HCT116 (cell line): ENCODE measurements at regions not wholly inside any gene's neighbourhood (a gene's known extent, or its start where the extent isn't known, plus 50 kb on each side); places are given as distances from the start of the nearest gene placed in this dataset.
A peak's percentile ranks its signal among the peaks of the same experiment; 100 is the strongest.
"Not testable (repeated sequence)": the region's sequence is repeated elsewhere in the genome, so short reads cannot be mapped to it uniquely, and the experiment has no call there.

ENCODE experiments used
- ATAC-seq: fragments of 200-7000 bp; cut with Tn5 transposase; 2 replicates; pipeline ENCODE4 v1.9.1; 2020; ENCODE audit warnings: mild to moderate bottlenecking, moderate library complexity
- BruUV-seq: library from RNA; stranded (reverse); fragments of 400-500 nt; replicated peaks from 2 replicates; lab custom pipeline; 2021; lab: Mats Ljungman, UMichigan
- CTCF ChIA-PET: fragments of 300-600 bp; sonication (Branson Sonifier 250); formaldehyde crosslinking; loops from one replicate; lab custom pipeline; 2021; ENCODE audit warnings: antibody characterized with exemption; lab: Charles Lee
- POLR2A ChIA-PET: fragments of 300-600, 350-600 bp; sonication (Branson Sonifier 250); formaldehyde crosslinking; loops from one replicate; lab custom pipeline; 2021; ENCODE audit warnings: antibody characterized with exemption; lab: Charles Lee
- RAD21 ChIA-PET, 2 experiments: fragments of 300-600 bp; sonication (Branson Sonifier 250); formaldehyde crosslinking; loops; one replicate each; lab custom pipeline; 2023; ENCODE audit warnings: low total read pairs in 2 of 2; ENCODE audit not compliant: uncharacterized antibody in 2 of 2, unreplicated experiment in 2 of 2, low non-redundant PET in 1 of 2; lab: Charles Lee
- DNase-seq: peaks from one replicate; pipeline ENCODE4 v3.0.0-alpha.2; 2010; ENCODE audit warnings: low read depth, low spot score
- H2AFZ ChIP-seq: fragments of 200-600 bp; shearing (Covaris generic), sonication (generic); 2 replicates; pipeline ENCODE4 v1.6.1; 2017; ENCODE audit warnings: low read depth, mixed run types, mixed read lengths, antibody characterized with exemption, low read length; ENCODE audit not compliant: poor library complexity, severe bottlenecking
- H3K27ac ChIP-seq: 2 replicates; pipeline ENCODE4 v1.5.1; 2012; ENCODE audit warnings: low read depth, low read length
- H3K27me3 ChIP-seq: fragments of 200-600 bp; sonication (generic); 2 replicates; pipeline ENCODE4 v1.6.1; 2016; ENCODE audit warnings: mixed run types, low read length, mixed read lengths; ENCODE audit not compliant: insufficient read depth
- H3K36me3 ChIP-seq, 2 experiments: fragments of 200-500 bp in 1 of 2; fragments of 200-600 bp in 1 of 2; sonication (Bioruptor generic) in 1 of 2; sonication (generic) in 1 of 2; 2 replicates each; pipeline versions ENCODE4 v1.5.1 to v1.6.1; 2014 to 2016; ENCODE audit warnings: low read length in 2 of 2, inconsistent platforms in 1 of 2, mixed read lengths in 1 of 2, mixed run types in 1 of 2; ENCODE audit not compliant: insufficient read depth in 2 of 2, control insufficient read depth in 1 of 2
- H3K4me1 ChIP-seq, 2 experiments: fragments of 200-600 bp in 1 of 2; sonication (generic) in 1 of 2; 2 replicates each; pipeline versions ENCODE4 v1.5.1 to v1.6.1; 2012 to 2017; ENCODE audit warnings: low read length in 2 of 2, inconsistent platforms in 1 of 2, mild to moderate bottlenecking in 1 of 2, mixed read lengths in 1 of 2, mixed run types in 1 of 2, moderate library complexity in 1 of 2; ENCODE audit not compliant: insufficient read depth in 2 of 2, control insufficient read depth in 1 of 2
- H3K4me2 ChIP-seq: fragments of 200-600 bp; sonication (generic); 2 replicates; pipeline ENCODE4 v1.6.1; 2017; ENCODE audit warnings: mixed run types, low read length, mixed read lengths
- H3K4me3 ChIP-seq, 2 experiments: fragments of 200-600 bp in 1 of 2; sonication (generic) in 1 of 2; replicated peaks in 1 of 2; 2 replicates each; pipeline ENCODE4 v1.5.1; 2011 to 2016; ENCODE audit warnings: low read length in 2 of 2, control low read depth in 1 of 2, low read depth in 1 of 2, mild to moderate bottlenecking in 1 of 2, mixed read lengths in 1 of 2, mixed run types in 1 of 2
- H3K79me2 ChIP-seq: fragments of 200-600 bp; sonication (generic); 2 replicates; pipeline ENCODE4 v1.6.1; 2017; ENCODE audit warnings: mild to moderate bottlenecking, mixed run types, low read length, moderate library complexity, mixed read lengths; ENCODE audit not compliant: insufficient read depth
- H3K9ac ChIP-seq: fragments of 200-600 bp; sonication (generic); 2 replicates; pipeline ENCODE4 v1.6.1; 2016; ENCODE audit warnings: low read length, mixed read lengths
- H3K9me2 ChIP-seq: fragments of 200-600 bp; sonication (generic), shearing (Covaris generic); 2 replicates; pipeline ENCODE4 v1.6.1; 2017; ENCODE audit warnings: mixed run types, mild to moderate bottlenecking, moderate library complexity; ENCODE audit not compliant: insufficient read depth
- H3K9me3 ChIP-seq, 2 experiments: fragments of 200-500 bp in 1 of 2; fragments of 200-600 bp in 1 of 2; sonication (Bioruptor generic) in 1 of 2; sonication (generic) in 1 of 2; 2 replicates each; pipeline ENCODE4 v1.6.1; 2014 to 2017; ENCODE audit warnings: low read length in 2 of 2, mixed read lengths in 2 of 2, inconsistent platforms in 1 of 2, low read depth in 1 of 2, mild to moderate bottlenecking in 1 of 2, mixed run types in 1 of 2, moderate library complexity in 1 of 2; ENCODE audit not compliant: control insufficient read depth in 1 of 2, insufficient read depth in 1 of 2
- H4K20me1 ChIP-seq: fragments of 200-600 bp; sonication (generic), shearing (Covaris generic); 2 replicates; pipeline ENCODE4 v1.6.1; 2017; ENCODE audit warnings: mixed run types, mild to moderate bottlenecking, moderate library complexity; ENCODE audit not compliant: insufficient read depth
- ELF1 ChIP-seq: IDR thresholded peaks from 2 replicates; pipeline ENCODE4 v1.6.1; 2012; ENCODE audit warnings: low read depth, borderline replicate concordance
- intact Hi-C: fragments of 100-400 bp; cut with micrococcal nuclease; formaldehyde crosslinking; loops from 2 replicates; pipeline ENCODE4 v1.10.0; 2022
- TF ChIP-seq, protein P1 (sequence below), 3 experiments: fragments of 200-600 bp in 1 of 3; sonication (generic) in 1 of 3; IDR thresholded peaks in 2 of 3; conservative IDR thresholded peaks in 1 of 3; 2 replicates each; pipeline ENCODE4 v1.5.1; 2012 to 2017; ENCODE audit warnings: low read depth in 2 of 3, low read length in 2 of 3, antibody characterized with exemption in 1 of 3, borderline replicate concordance in 1 of 3, control low read depth in 1 of 3, mild to moderate bottlenecking in 1 of 3, mixed read lengths in 1 of 3, mixed run types in 1 of 3, moderate library complexity in 1 of 3; ENCODE audit not compliant: insufficient read depth in 1 of 3

DNA sequence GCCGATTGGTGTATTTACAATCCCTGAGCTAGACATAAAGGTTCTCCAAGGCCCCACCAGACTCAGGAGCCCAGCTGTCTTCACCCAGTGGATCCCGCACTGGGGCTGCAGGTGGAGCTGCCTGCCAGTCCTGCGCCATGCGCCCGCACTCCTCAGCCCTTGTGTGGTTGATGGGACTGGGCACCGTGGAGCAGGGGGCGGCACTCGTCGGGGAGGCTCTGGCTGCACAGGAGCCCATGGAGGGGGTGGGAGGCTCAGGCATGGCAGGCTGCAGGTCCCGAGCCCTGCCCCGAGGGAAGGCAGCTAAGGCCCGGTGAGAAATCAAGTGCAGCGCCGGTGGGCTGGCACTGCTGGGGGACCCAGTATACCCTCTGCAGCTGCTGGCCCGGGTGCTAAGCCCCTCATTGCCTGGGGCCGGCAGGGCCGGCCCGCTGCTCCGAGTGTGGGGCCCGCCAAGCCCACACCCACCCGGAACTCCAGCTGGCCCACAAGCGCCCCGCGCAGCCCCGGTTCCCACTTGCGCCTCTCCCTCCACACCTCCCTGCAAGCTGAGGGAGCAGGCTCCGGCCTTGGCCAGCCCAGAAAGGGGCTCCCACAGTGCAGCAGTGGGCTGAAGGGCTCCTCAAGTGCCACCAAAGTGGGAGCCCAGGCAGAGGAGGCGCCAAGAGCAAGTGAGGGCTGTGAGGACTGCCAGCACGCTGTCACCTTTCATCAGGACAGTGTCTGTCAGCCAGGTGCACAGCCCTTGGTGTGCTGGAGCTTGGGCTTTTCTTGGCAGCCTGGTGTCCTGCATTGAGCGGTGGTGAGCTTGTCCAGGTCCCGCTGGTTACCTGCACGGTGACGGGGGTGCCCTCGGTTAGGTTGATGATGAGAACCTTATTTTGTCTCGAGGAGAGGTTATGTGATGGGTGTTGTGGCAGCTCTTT is 185.5 kb downstream of the UBE3A start:
- RAD21 ChIA-PET, H3K9me3 ChIP-seq, POLR2A ChIA-PET: not testable (repeated sequence)

DNA sequence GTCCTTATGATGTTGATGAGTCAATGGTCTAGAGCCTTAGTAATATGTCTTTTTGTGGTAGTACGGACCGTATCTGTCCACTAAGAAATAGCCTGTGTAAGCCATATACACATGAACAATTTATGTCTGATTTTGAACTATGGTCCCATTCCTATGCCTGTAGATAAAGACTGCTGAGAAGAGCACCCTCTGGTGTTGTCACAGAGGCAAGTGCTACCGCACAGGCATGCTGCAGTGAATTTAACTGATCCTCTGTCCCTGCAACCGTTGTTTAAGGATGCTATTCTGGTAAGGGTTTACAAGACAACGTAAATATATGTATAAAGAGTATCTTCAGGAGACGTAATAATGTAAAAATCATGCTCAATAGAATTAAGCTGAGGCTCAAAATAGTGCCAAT is 170.7 kb downstream of the UBE3A start:
- ChIA-PET POLR2A (no interaction called here), CTCF (no interaction called here)
- peaks cover 0 to 14% of the 10 kb centered on the region in 2 experiments; a peak in 1 of 4 replicates for H3K9me3 ChIP-seq
- H3K27ac ChIP-seq: no peak overlapping the region
- no peak overlapping the region for H3K4me3 ChIP-seq
- BruUV-seq: no TSS peak
- H4K20me1 ChIP-seq: no peaks in the 10 kb centered on the region
- no peaks in the 10 kb centered on the region for H3K9me2 ChIP-seq
- no peaks in the 10 kb centered on the region for H3K36me3 ChIP-seq
- H3K27me3 ChIP-seq: no peaks in the 10 kb centered on the region
- no peak overlapping the region for H3K9ac ChIP-seq
- no peak overlapping the region for H3K4me2 ChIP-seq
- H3K79me2 ChIP-seq: no peaks in the 10 kb centered on the region
- intact Hi-C loops: no loop called here
- no peak for DNase-seq
- H3K4me1 ChIP-seq: no peaks in the 10 kb centered on the region
- no peak for TF ChIP-seq ELF1
- TF ChIP-seq, protein P1, sequence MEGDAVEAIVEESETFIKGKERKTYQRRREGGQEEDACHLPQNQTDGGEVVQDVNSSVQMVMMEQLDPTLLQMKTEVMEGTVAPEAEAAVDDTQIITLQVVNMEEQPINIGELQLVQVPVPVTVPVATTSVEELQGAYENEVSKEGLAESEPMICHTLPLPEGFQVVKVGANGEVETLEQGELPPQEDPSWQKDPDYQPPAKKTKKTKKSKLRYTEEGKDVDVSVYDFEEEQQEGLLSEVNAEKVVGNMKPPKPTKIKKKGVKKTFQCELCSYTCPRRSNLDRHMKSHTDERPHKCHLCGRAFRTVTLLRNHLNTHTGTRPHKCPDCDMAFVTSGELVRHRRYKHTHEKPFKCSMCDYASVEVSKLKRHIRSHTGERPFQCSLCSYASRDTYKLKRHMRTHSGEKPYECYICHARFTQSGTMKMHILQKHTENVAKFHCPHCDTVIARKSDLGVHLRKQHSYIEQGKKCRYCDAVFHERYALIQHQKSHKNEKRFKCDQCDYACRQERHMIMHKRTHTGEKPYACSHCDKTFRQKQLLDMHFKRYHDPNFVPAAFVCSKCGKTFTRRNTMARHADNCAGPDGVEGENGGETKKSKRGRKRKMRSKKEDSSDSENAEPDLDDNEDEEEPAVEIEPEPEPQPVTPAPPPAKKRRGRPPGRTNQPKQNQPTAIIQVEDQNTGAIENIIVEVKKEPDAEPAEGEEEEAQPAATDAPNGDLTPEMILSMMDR (IDR thresholded peaks at IDR 0.05 in 2 of 3, conservative IDR thresholded peaks at IDR 0.05 in 1 of 3; ENCODE audit: borderline replicate concordance in 1 of 3, insufficient read depth in 1 of 3, low read depth in 2 of 3, low read length in 2 of 3): peak in 2 of 3 experiments; percentile 31 to 33; a peak in 3 of 6 replicates
- TF ChIP-seq, all 23 proteins: peak for 1
- no peak for ATAC-seq
- H2AFZ ChIP-seq: no peak overlapping the region
- RAD21 ChIA-PET: no interaction called here

More for the DNA sequence above, 185.5 kb downstream of the UBE3A start:
- H3K9me2 ChIP-seq, ATAC-seq, H3K4me2 ChIP-seq, BruUV-seq, DNase-seq, H3K4me1 ChIP-seq, CTCF ChIA-PET, H3K4me3 ChIP-seq, H3K27me3 ChIP-seq, H3K36me3 ChIP-seq, intact Hi-C loops, H3K9ac ChIP-seq, H3K79me2 ChIP-seq, H4K20me1 ChIP-seq, H2AFZ ChIP-seq, H3K27ac ChIP-seq: not testable (repeated sequence)
